ENCODE measurements at regions not wholly inside any gene's neighbourhood (a gene's known extent, or its start where the extent isn't known, plus 50 kb on each side); places are given as distances from the start of the nearest gene placed in this dataset.

DNA sequence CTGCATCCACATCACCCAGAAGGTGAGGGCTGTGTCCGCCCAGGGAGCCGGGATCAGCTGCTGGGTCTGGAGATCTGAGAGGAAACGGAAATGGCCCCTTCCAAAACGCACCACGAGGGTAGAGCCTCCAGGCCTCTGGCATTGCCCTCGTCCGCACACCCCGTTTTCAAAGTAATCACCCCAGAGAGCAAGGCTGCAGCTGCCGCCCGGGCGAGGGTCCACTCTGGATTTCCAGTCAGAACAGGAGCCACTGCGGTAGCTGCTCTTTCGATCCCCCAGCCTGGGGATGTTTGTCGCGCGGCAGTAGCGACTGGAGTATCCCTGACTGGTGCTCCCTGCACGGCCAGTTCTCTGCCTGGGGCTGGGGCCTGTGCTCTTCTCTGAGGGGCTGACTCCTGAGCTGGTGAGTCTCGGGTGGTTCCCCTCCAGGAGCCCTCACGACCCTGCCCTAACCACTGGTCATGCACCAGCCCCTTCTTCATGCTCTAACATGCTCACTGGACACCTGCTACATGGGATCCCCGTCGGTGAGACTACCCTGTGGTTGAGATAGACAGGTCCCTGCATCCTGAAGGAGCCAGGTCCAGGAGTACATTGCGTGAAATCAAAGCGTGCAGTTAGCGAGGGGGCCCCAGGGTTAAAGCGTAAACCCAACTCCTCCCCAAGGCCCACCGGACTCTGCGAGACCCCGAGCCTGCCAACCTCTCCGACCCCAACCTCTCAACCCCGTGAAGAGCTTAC is 99.2 kb downstream of the FOXL3 start:
- FAIRE-seq (no peak), DNase-seq (ENCODE audit: low read depth, low spot score) (no peak), ATAC-seq (no peak)
- H3K4me2 ChIP-seq (ENCODE audit: control insufficient read depth, insufficient read depth): no peak overlapping the region
- no peak overlapping the region for H3K9ac ChIP-seq (ENCODE audit: control insufficient read depth, insufficient read depth, low read length)
- H3K36me3 ChIP-seq (ENCODE audit: control insufficient read depth in 2 of 2, insufficient read depth in 2 of 2, low read length in 1 of 2): no peaks in the 10 kb centered on the region
- WGBS (ENCODE audit: insufficient coverage, insufficient replicate concordance, low lambda C conversion rate, missing lambda C conversion rate): 55% methylated on average over 31 of the region's 31 CpGs
- ChIA-PET CTCF (no interaction called here), SMC1A (ENCODE audit: uncharacterized antibody, unreplicated experiment) (no interaction called here), POLR2A (no interaction called here), RAD21 (ENCODE audit: unreplicated experiment) (no interaction called here)
- no TSS peak for BruUV-seq (replicated peaks)
- no peak overlapping the region for H2AFZ ChIP-seq (ENCODE audit: control insufficient read depth, low read depth, low read length)
- no peaks in the 10 kb centered on the region for H3K79me2 ChIP-seq (ENCODE audit: control insufficient read depth, insufficient read depth, low read length)
- no peaks in the 10 kb centered on the region for H3K27me3 ChIP-seq (replicated peaks in 1 of 2; ENCODE audit: control insufficient read depth in 2 of 2, insufficient read depth in 2 of 2, low read length in 1 of 2)
- H3K4me3 ChIP-seq: no peak overlapping the region
- H3K27ac ChIP-seq (ENCODE audit: control insufficient read depth, insufficient read depth): no peak overlapping the region
- H3K4me1 ChIP-seq (ENCODE audit: control insufficient read depth, insufficient read depth, low read length): no peaks in the 10 kb centered on the region
- TF ChIP-seq CHD2 (IDR thresholded peaks at IDR 0.05; ENCODE audit: borderline replicate concordance, low read depth, low read length) (no peak), POLR2AphosphoS2 (IDR thresholded peaks at IDR 0.05; ENCODE audit: low read depth, low read length) (no peak), POLR2A (IDR thresholded peaks at IDR 0.05; ENCODE audit: low read depth, low read length) (no peak), ETV6 (conservative IDR thresholded peaks at IDR 0.05 in 1 of 2, IDR thresholded peaks at IDR 0.05 in 1 of 2; ENCODE audit: borderline replicate concordance in 1 of 2, low read depth in 1 of 2) (no peak), TAF1 (IDR thresholded peaks at IDR 0.05; ENCODE audit: borderline replicate concordance, low read depth, low read length) (no peak), MYC (IDR thresholded peaks at IDR 0.05; ENCODE audit: insufficient read depth, insufficient read length, insufficient replicate concordance, low read length, severe bottlenecking) (no peak), PML (IDR thresholded peaks at IDR 0.05; ENCODE audit: low read length) (no peak), SRF (IDR thresholded peaks at IDR 0.05; ENCODE audit: low read depth in 2 of 2, low read length in 2 of 2) (no peak), YBX1 (IDR thresholded peaks at IDR 0.05) (no peak)
- TF ChIP-seq, protein P1, sequence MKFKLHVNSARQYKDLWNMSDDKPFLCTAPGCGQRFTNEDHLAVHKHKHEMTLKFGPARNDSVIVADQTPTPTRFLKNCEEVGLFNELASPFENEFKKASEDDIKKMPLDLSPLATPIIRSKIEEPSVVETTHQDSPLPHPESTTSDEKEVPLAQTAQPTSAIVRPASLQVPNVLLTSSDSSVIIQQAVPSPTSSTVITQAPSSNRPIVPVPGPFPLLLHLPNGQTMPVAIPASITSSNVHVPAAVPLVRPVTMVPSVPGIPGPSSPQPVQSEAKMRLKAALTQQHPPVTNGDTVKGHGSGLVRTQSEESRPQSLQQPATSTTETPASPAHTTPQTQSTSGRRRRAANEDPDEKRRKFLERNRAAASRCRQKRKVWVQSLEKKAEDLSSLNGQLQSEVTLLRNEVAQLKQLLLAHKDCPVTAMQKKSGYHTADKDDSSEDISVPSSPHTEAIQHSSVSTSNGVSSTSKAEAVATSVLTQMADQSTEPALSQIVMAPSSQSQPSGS (IDR thresholded peaks at IDR 0.05; ENCODE audit: low read length): no peak
- TF ChIP-seq, protein P2, sequence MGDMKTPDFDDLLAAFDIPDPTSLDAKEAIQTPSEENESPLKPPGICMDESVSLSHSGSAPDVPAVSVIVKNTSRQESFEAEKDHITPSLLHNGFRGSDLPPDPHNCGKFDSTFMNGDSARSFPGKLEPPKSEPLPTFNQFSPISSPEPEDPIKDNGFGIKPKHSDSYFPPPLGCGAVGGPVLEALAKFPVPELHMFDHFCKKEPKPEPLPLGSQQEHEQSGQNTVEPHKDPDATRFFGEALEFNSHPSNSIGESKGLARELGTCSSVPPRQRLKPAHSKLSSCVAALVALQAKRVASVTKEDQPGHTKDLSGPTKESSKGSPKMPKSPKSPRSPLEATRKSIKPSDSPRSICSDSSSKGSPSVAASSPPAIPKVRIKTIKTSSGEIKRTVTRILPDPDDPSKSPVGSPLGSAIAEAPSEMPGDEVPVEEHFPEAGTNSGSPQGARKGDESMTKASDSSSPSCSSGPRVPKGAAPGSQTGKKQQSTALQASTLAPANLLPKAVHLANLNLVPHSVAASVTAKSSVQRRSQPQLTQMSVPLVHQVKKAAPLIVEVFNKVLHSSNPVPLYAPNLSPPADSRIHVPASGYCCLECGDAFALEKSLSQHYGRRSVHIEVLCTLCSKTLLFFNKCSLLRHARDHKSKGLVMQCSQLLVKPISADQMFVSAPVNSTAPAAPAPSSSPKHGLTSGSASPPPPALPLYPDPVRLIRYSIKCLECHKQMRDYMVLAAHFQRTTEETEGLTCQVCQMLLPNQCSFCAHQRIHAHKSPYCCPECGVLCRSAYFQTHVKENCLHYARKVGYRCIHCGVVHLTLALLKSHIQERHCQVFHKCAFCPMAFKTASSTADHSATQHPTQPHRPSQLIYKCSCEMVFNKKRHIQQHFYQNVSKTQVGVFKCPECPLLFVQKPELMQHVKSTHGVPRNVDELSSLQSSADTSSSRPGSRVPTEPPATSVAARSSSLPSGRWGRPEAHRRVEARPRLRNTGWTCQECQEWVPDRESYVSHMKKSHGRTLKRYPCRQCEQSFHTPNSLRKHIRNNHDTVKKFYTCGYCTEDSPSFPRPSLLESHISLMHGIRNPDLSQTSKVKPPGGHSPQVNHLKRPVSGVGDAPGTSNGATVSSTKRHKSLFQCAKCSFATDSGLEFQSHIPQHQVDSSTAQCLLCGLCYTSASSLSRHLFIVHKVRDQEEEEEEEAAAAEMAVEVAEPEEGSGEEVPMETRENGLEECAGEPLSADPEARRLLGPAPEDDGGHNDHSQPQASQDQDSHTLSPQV (IDR thresholded peaks at IDR 0.05): no peak
- TF ChIP-seq, protein P3, sequence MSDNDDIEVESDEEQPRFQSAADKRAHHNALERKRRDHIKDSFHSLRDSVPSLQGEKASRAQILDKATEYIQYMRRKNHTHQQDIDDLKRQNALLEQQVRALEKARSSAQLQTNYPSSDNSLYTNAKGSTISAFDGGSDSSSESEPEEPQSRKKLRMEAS (IDR thresholded peaks at IDR 0.05; ENCODE audit: low read depth, low read length): no peak
- in situ Hi-C loops (cut with MboI) (no loop called here), intact Hi-C loops (cut with micrococcal nuclease; ENCODE audit: unreplicated experiment) (no loop called here)
- H4K20me1 ChIP-seq (ENCODE audit: control insufficient read depth, insufficient read depth): no peaks in the 10 kb centered on the region
- peaks cover 7% of the 10 kb centered on the region; the same call in 2 of the 3 replicates for H3K9me3 ChIP-seq (replicated peaks; ENCODE audit: control insufficient read depth, insufficient read depth, low read length)

All from GM12878 (cell line).